SK-N-SH (cell line): ENCODE measurements at regions not wholly inside any gene's neighbourhood (a gene's known extent, or its start where the extent isn't known, plus 50 kb on each side); places are given as distances from the start of the nearest gene placed in this dataset.

Experiments used
- CTCF ChIA-PET: fragments of 300-600, 350-600 bp; formaldehyde crosslinking; extraction: SDS; loops from one replicate; lab custom pipeline; 2021; lab: Yijun Ruan, JAX
- POLR2A ChIA-PET: fragments of 350-600 bp; sonication (Branson Sonifier 250); formaldehyde crosslinking; extraction: SDS; loops from one replicate; lab custom pipeline; 2020; ENCODE audit warnings: antibody characterized with exemption, inconsistent platforms; lab: Yijun Ruan, JAX
- DNase-seq: peaks from one replicate; pipeline ENCODE4 v3.0.0; 2012
- H2AFZ ChIP-seq: fragments of 200-600 bp; sonication (generic); 2 replicates; pipeline ENCODE4 v1.8.1; 2016; ENCODE audit warnings: antibody characterized with exemption, mild to moderate bottlenecking, low read depth
- H3F3A ChIP-seq: fragments of 200-600 bp; sonication (generic); replicated peaks from 2 replicates; pipeline ENCODE3; 2016; ENCODE audit warnings: antibody characterized with exemption, mild to moderate bottlenecking; ENCODE audit not compliant: insufficient read depth
- H3K27ac ChIP-seq, 2 experiments: fragments of 200-500 bp in 1 of 2; fragments of 200-600 bp in 1 of 2; sonication (Bioruptor generic) in 1 of 2; sonication (generic), shearing (Covaris generic) in 1 of 2; 2 replicates each; pipeline versions ENCODE4 v1.5.1 to v1.6.1; 2014 to 2016; ENCODE audit warnings: low read depth in 2 of 2, inconsistent platforms in 1 of 2, low read length in 1 of 2, mild to moderate bottlenecking in 1 of 2, mixed read lengths in 1 of 2
- H3K27me3 ChIP-seq: fragments of 200-600 bp; sonication (generic), shearing (Covaris generic); 2 replicates; pipeline ENCODE4 v1.6.1; 2016; ENCODE audit warnings: mixed run types; ENCODE audit not compliant: insufficient read depth
- H3K36me3 ChIP-seq, 2 experiments: fragments of 200-500 bp in 1 of 2; fragments of 200-600 bp in 1 of 2; sonication (Bioruptor generic) in 1 of 2; sonication (generic) in 1 of 2; replicated peaks in 1 of 2; 2 replicates each; pipeline versions ENCODE3 to v1.5.1; 2014 to 2016; ENCODE audit warnings: low read length in 1 of 2, mild to moderate bottlenecking in 1 of 2; ENCODE audit not compliant: insufficient read depth in 2 of 2, control insufficient read depth in 1 of 2
- H3K4me1 ChIP-seq, 2 experiments: fragments of 200-500 bp in 1 of 2; fragments of 200-600 bp in 1 of 2; sonication (Bioruptor generic) in 1 of 2; sonication (generic), shearing (Covaris generic) in 1 of 2; 2 replicates each; pipeline versions ENCODE4 v1.5.1 to v1.6.1; 2014 to 2016; ENCODE audit warnings: low read depth in 1 of 2, low read length in 1 of 2, mixed run types in 1 of 2; ENCODE audit not compliant: insufficient read depth in 2 of 2, control insufficient read depth in 1 of 2
- H3K4me2 ChIP-seq: fragments of 200-600 bp; sonication (generic), shearing (Covaris generic); 2 replicates; pipeline ENCODE4 v1.6.1; 2017; ENCODE audit warnings: mixed run types
- H3K4me3 ChIP-seq, 2 experiments: fragments of 200-500 bp in 1 of 2; fragments of 200-600 bp in 1 of 2; sonication (Bioruptor generic) in 1 of 2; sonication (generic), shearing (Covaris generic) in 1 of 2; 2 replicates each; pipeline versions ENCODE4 v1.5.1 to v1.8.1; 2014 to 2016; ENCODE audit warnings: low read depth in 2 of 2, inconsistent platforms in 1 of 2, low read length in 1 of 2, mild to moderate bottlenecking in 1 of 2, mixed read lengths in 1 of 2, moderate library complexity in 1 of 2
- H3K79me2 ChIP-seq: fragments of 200-600 bp; sonication (generic); 2 replicates; pipeline ENCODE4 v1.8.1; 2017; ENCODE audit warnings: mild to moderate bottlenecking; ENCODE audit not compliant: insufficient read depth
- H3K9ac ChIP-seq: fragments of 200-600 bp; sonication (generic); 2 replicates; pipeline ENCODE4 v1.6.1; 2017; ENCODE audit warnings: mixed run types
- H3K9me2 ChIP-seq: fragments of 200-600 bp; sonication (generic); 2 replicates; pipeline ENCODE4 v1.6.1; 2017; ENCODE audit warnings: mixed run types
- H3K9me3 ChIP-seq: fragments of 200-600 bp; sonication (generic); 2 replicates; pipeline ENCODE4 v1.6.1; 2017; ENCODE audit warnings: mixed run types, mild to moderate bottlenecking, moderate library complexity
- H4K20me1 ChIP-seq: fragments of 200-600 bp; sonication (generic); 2 replicates; pipeline ENCODE4 v1.6.1; 2017; ENCODE audit warnings: mild to moderate bottlenecking, mixed run types; ENCODE audit not compliant: insufficient read depth
- EP300 ChIP-seq, 2 experiments: IDR thresholded peaks; 2 replicates each; pipeline versions ENCODE4 v1.4.0 to v1.6.1; 2012; ENCODE audit warnings: borderline replicate concordance in 1 of 2, low read depth in 1 of 2, low read length in 1 of 2
- EZH2phosphoT487 ChIP-seq: fragments of 200-600 bp; sonication (generic); IDR thresholded peaks from 2 replicates; pipeline ENCODE4 v1.6.1; 2017; ENCODE audit warnings: low read depth, mixed run types, mild to moderate bottlenecking, antibody characterized with exemption, moderate library complexity, borderline replicate concordance
- FOXJ3 ChIP-seq: sonication (generic); formaldehyde crosslinking; IDR thresholded peaks from 2 replicates; pipeline ENCODE4 v1.5.1; 2020; ENCODE audit warnings: mild to moderate bottlenecking, missing genetic modification reagents
- GATA2 ChIP-seq: sonication (generic); formaldehyde crosslinking; IDR thresholded peaks from 2 replicates; pipeline ENCODE4 v1.5.0; 2020; ENCODE audit warnings: mild to moderate bottlenecking, missing genetic modification reagents
- JUND ChIP-seq: IDR thresholded peaks from 2 replicates; pipeline ENCODE4 v1.4.0; 2012
- POLR2AphosphoS5 ChIP-seq: IDR thresholded peaks from 2 replicates; pipeline ENCODE4 v1.6.1; 2012; ENCODE audit warnings: low read depth, low read length
- REST ChIP-seq: IDR thresholded peaks from 2 replicates; pipeline ENCODE4 v1.6.1; 2012; ENCODE audit warnings: mild to moderate bottlenecking, low read depth, low read length, moderate library complexity
- SMC3 ChIP-seq: IDR thresholded peaks from 2 replicates; pipeline ENCODE4 v1.6.1; 2012; ENCODE audit warnings: low read depth, low read length, improper control_type of control experiment
- TAF1 ChIP-seq: IDR thresholded peaks from 2 replicates; pipeline ENCODE4 v1.6.1; 2012; ENCODE audit warnings: low read depth, mild to moderate bottlenecking, low read length, moderate library complexity, borderline replicate concordance
- USF2 ChIP-seq: fragments of 150-350 bp; IDR thresholded peaks from 2 replicates; pipeline ENCODE4 v1.6.1; 2017; ENCODE audit warnings: antibody characterized with exemption, low read length, low read depth, borderline replicate concordance
- ZBTB33 ChIP-seq: IDR thresholded peaks from 2 replicates; pipeline ENCODE4 v1.4.0; 2012; ENCODE audit warnings: low read depth, borderline replicate concordance
- WGBS: methylation state at CpG from one replicate; pipeline ENCODE4 v1.1.6; 2017; ENCODE audit warnings: low lambda C conversion rate; 5-methylcytosine and 5-hydroxymethylcytosine counted together
- TF ChIP-seq, protein P1 (sequence below): fragments of 200-600 bp; sonication (generic); IDR thresholded peaks from 2 replicates; pipeline ENCODE4 v1.6.1; 2017; ENCODE audit warnings: antibody characterized with exemption, mild to moderate bottlenecking, moderate library complexity
- TF ChIP-seq, protein P2 (sequence below): IDR thresholded peaks from 2 replicates; pipeline ENCODE4; 2012

GRCh38 chr6:147149092-147149491 is 55.1 kb upstream of the STXBP5 start:
- whole genome bisulfite sequencing, result 82% methylated on average over 4 of the region's 4 CpGs
- Histone ChIP-seq H3K27me3 (no peaks in the 10 kb centered on the region), H3K9me3 (no peaks in the 10 kb centered on the region), H3K9ac (no peak overlapping the region), H3F3A (no peaks in the 10 kb centered on the region), H3K9me2 (no peaks in the 10 kb centered on the region), H4K20me1 (no peaks in the 10 kb centered on the region), H3K4me2 (no peak overlapping the region), H3K4me3 (no peak overlapping the region), H3K27ac (no peak overlapping the region), H3K4me1 (no peaks in the 10 kb centered on the region), H3K36me3 (no peaks in the 10 kb centered on the region), H2AFZ (no peak overlapping the region), H3K79me2 (no peaks in the 10 kb centered on the region)
- no peak for TF ChIP-seq REST
- TF ChIP-seq POLR2AphosphoS5, result no peak
- TF ChIP-seq EP300 (IDR thresholded peaks at IDR 0.05; ENCODE audit: borderline replicate concordance in 1 of 2, low read depth in 1 of 2, low read length in 1 of 2), result no peak
- TF ChIP-seq FOXJ3, result no peak
- TF ChIP-seq SMC3, result no peak
- TF ChIP-seq JUND, result no peak
- TF ChIP-seq GATA2 (CRISPR knock-in tag), result no peak
- no peak for TF ChIP-seq ZBTB33
- no peak for TF ChIP-seq USF2
- TF ChIP-seq, protein P1, sequence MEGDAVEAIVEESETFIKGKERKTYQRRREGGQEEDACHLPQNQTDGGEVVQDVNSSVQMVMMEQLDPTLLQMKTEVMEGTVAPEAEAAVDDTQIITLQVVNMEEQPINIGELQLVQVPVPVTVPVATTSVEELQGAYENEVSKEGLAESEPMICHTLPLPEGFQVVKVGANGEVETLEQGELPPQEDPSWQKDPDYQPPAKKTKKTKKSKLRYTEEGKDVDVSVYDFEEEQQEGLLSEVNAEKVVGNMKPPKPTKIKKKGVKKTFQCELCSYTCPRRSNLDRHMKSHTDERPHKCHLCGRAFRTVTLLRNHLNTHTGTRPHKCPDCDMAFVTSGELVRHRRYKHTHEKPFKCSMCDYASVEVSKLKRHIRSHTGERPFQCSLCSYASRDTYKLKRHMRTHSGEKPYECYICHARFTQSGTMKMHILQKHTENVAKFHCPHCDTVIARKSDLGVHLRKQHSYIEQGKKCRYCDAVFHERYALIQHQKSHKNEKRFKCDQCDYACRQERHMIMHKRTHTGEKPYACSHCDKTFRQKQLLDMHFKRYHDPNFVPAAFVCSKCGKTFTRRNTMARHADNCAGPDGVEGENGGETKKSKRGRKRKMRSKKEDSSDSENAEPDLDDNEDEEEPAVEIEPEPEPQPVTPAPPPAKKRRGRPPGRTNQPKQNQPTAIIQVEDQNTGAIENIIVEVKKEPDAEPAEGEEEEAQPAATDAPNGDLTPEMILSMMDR, result no peak
- TF ChIP-seq EZH2phosphoT487, result no peak
- TF ChIP-seq, protein P2, sequence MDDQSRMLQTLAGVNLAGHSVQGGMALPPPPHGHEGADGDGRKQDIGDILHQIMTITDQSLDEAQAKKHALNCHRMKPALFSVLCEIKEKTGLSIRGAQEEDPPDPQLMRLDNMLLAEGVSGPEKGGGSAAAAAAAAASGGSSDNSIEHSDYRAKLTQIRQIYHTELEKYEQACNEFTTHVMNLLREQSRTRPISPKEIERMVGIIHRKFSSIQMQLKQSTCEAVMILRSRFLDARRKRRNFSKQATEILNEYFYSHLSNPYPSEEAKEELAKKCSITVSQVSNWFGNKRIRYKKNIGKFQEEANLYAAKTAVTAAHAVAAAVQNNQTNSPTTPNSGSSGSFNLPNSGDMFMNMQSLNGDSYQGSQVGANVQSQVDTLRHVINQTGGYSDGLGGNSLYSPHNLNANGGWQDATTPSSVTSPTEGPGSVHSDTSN, result no peak
- TF ChIP-seq TAF1, result no peak
- no peak for DNase-seq
- CTCF ChIA-PET, result no interaction called here
- POLR2A ChIA-PET, result no interaction called here
